RWPE1 (cell line): ENCODE measurements at regions not wholly inside any gene's neighbourhood (a gene's known extent, or its start where the extent isn't known, plus 50 kb on each side); places are given as distances from the start of the nearest gene placed in this dataset.

Source experiments
- CTCF ChIA-PET: fragments of 350-600 bp; sonication (Branson Sonifier 250); formaldehyde crosslinking; extraction: SDS; loops from one replicate; lab custom pipeline; 2021; lab: Yijun Ruan, JAX
- POLR2A ChIA-PET: fragments of 400-600 bp; formaldehyde crosslinking; extraction: SDS; loops from one replicate; lab custom pipeline; 2020; ENCODE audit warnings: antibody characterized with exemption; ENCODE audit not compliant: low non-redundant PET; lab: Yijun Ruan, JAX
- DNase-seq: peaks from one replicate; pipeline ENCODE4 v3.0.0; 2012; ENCODE audit warnings: low spot score
- H3K27ac ChIP-seq: fragments of 450-650 bp; 2 replicates; pipeline ENCODE4 v1.5.1; 2017
- TF ChIP-seq, protein P1 (sequence below): fragments of 450-650 bp; conservative IDR thresholded peaks from 2 replicates; pipeline ENCODE4 v1.5.1; 2017; ENCODE audit warnings: low read depth, mild to moderate bottlenecking

- TF ChIP-seq, protein P1, sequence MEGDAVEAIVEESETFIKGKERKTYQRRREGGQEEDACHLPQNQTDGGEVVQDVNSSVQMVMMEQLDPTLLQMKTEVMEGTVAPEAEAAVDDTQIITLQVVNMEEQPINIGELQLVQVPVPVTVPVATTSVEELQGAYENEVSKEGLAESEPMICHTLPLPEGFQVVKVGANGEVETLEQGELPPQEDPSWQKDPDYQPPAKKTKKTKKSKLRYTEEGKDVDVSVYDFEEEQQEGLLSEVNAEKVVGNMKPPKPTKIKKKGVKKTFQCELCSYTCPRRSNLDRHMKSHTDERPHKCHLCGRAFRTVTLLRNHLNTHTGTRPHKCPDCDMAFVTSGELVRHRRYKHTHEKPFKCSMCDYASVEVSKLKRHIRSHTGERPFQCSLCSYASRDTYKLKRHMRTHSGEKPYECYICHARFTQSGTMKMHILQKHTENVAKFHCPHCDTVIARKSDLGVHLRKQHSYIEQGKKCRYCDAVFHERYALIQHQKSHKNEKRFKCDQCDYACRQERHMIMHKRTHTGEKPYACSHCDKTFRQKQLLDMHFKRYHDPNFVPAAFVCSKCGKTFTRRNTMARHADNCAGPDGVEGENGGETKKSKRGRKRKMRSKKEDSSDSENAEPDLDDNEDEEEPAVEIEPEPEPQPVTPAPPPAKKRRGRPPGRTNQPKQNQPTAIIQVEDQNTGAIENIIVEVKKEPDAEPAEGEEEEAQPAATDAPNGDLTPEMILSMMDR: no peak
- no peak overlapping the region for H3K27ac ChIP-seq
- ChIA-PET POLR2A (no interaction called here), CTCF (no interaction called here)
- no peak for DNase-seq
Measured at GRCh38 chr2:139374296-139374850, 594.2 kb upstream of the NXPH2 start.

GRCh38 chr2:139369423-139370409, 589.5 kb upstream of the NXPH2 start:
- no peak overlapping the region for H3K27ac ChIP-seq
- ChIA-PET CTCF (no interaction called here), POLR2A (no interaction called here)
- no peak for DNase-seq
- TF ChIP-seq, protein P1: no peak

DNA sequence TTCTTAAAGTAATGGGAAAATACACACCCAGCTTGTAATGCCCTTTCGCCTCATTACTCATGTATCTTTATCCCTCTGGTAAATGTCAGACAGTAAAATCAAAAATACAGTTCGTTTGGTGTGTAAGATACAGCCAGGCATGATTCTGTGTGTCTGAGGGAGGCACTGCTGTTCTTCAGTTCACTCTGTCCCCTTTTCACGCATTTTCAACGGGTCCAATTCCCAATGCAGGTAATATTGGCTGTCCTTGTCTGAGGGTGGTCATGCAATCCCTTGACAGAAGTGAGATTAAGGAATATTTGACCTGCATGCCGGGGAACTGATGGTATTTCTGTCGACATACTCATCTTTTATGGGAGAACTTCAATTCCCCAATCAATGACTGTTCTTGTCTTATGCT, 587.2 kb upstream of the NXPH2 start:
- H3K27ac ChIP-seq: no peak overlapping the region
- POLR2A ChIA-PET: no interaction called here
- CTCF ChIA-PET: no interaction called here
- no peak for DNase-seq
- TF ChIP-seq, protein P1: no peak

DNA sequence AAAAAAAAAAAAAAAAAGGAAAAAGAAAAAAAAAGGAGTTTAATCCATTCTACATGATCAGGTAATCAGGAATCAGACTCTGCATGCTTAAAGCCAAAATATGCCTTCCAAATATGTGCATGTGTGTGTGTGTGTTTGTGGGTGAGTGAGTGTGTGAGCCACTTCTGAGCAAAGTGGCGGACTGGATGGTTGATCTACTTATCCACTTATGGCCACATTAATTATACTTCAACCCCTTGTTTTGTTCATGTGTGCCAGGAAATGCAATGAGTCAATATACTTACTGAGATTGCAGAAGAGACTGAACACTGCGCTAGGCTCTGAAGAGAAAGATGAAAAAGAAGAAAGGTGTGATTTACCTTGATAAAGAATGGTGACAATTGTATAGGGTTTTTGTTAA, 586.5 kb upstream of the NXPH2 start:
- H3K27ac ChIP-seq: no peak overlapping the region
- TF ChIP-seq, protein P1: no peak
- ChIA-PET CTCF (no interaction called here), POLR2A (no interaction called here)
- no peak for DNase-seq

GRCh38 chr2:139365189-139365588, 585.0 kb upstream of the NXPH2 start:
- CTCF ChIA-PET: no interaction called here
- no peak overlapping the region for H3K27ac ChIP-seq
- DNase-seq: no peak
- TF ChIP-seq, protein P1: no peak
- POLR2A ChIA-PET: no interaction called here

DNA sequence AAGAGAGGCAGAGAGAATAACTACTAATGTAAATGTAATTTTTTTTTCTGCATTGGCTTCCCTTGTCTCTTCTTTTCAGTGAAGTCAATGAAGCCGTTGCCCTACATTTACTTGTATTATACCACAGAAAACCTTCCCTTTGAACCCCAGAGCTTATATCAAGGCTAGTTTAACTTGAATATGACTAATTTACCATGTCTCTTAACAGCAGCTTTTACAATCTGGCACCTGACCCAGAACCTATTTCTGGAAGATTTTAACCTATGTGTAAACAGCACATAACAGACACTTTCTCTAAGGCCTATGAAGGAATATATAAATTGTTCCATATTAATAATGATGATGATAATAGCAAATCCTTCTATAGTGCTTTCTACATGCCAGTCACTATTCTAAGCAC, 580.5 kb upstream of the NXPH2 start:
- TF ChIP-seq, protein P1: no peak
- POLR2A ChIA-PET: no interaction called here
- CTCF ChIA-PET: no interaction called here
- H3K27ac ChIP-seq: no peak overlapping the region
- DNase-seq: no peak
